IMR-90 (cell line): ENCODE measurements at regions not wholly inside any gene's neighbourhood (a gene's known extent, or its start where the extent isn't known, plus 50 kb on each side); places are given as distances from the start of the nearest gene placed in this dataset.

Experiments
- ATAC-seq: fragments of 200-7000 bp; cut with Tn5 transposase; 2 replicates; pipeline ENCODE4 v1.9.1; 2020; ENCODE audit warnings: low read depth, mild to moderate bottlenecking, moderate library complexity
- BruUV-seq: library from RNA; stranded (reverse); fragments of 400-500 nt; replicated peaks from 2 replicates; lab custom pipeline; 2021; lab: Mats Ljungman, UMichigan
- CTCF ChIA-PET: fragments of 300-600 bp; formaldehyde crosslinking; extraction: SDS; loops from one replicate; lab custom pipeline; 2021; ENCODE audit warnings: antibody characterized with exemption; lab: Yijun Ruan, JAX
- POLR2A ChIA-PET: fragments of 300-600 bp; sonication (Branson Sonifier 250); formaldehyde crosslinking; loops from one replicate; lab custom pipeline; 2022; ENCODE audit warnings: antibody characterized with exemption; ENCODE audit not compliant: unreplicated experiment; lab: Charles Lee
- DNase-seq: peaks from one replicate; pipeline ENCODE4 v3.0.0; 2013
- H2AFZ ChIP-seq: replicated peaks from 2 replicates; pipeline ENCODE3; 2013; ENCODE audit warnings: low read length, mild to moderate bottlenecking; ENCODE audit not compliant: poor library complexity
- H2AK5ac ChIP-seq: 2 replicates; pipeline ENCODE4 v1.6.1; 2013; ENCODE audit warnings: low read depth, low read length, inconsistent platforms
- H2AK9ac ChIP-seq: replicated peaks from 2 replicates; pipeline ENCODE3; 2013; ENCODE audit warnings: mild to moderate bottlenecking, low read depth, low read length, moderate library complexity; ENCODE audit not compliant: poor library complexity
- H2BK120ac ChIP-seq: 2 replicates; pipeline ENCODE4 v1.6.1; 2013; ENCODE audit warnings: low read depth, low read length, inconsistent platforms
- H2BK15ac ChIP-seq: 3 replicates; pipeline ENCODE4 v1.6.1; 2013; ENCODE audit warnings: low read depth, low read length, inconsistent platforms
- H2BK20ac ChIP-seq: 2 replicates; pipeline ENCODE4 v1.6.1; 2013; ENCODE audit warnings: low read depth, mild to moderate bottlenecking, inconsistent platforms, low read length, moderate library complexity
- H2BK5ac ChIP-seq: 2 replicates; pipeline ENCODE4 v1.6.1; 2013; ENCODE audit warnings: mild to moderate bottlenecking, low read depth, low read length, inconsistent platforms; ENCODE audit not compliant: poor library complexity, severe bottlenecking
- H3K14ac ChIP-seq: replicated peaks from 2 replicates; pipeline ENCODE4 v1.6.1; 2013; ENCODE audit warnings: low read depth, low read length, inconsistent platforms
- H3K18ac ChIP-seq: 2 replicates; pipeline ENCODE4 v1.6.1; 2013; ENCODE audit warnings: low read depth, low read length, control low read depth
- H3K23ac ChIP-seq: 2 replicates; pipeline ENCODE4 v1.6.1; 2013; ENCODE audit warnings: low read depth, low read length, inconsistent platforms
- H3K27ac ChIP-seq: 2 replicates; pipeline ENCODE4 v1.5.1; 2013; ENCODE audit warnings: mild to moderate bottlenecking, control low read depth, low read length; ENCODE audit not compliant: insufficient read depth
- H3K27me3 ChIP-seq: 2 replicates; pipeline ENCODE4 v1.6.1; 2013; ENCODE audit warnings: low read length; ENCODE audit not compliant: control insufficient read depth, insufficient read depth
- H3K36me3 ChIP-seq: 2 replicates; pipeline ENCODE4 v1.6.1; 2013; ENCODE audit warnings: low read length, mixed read lengths; ENCODE audit not compliant: control insufficient read depth, insufficient read depth
- H3K4ac ChIP-seq: 2 replicates; pipeline ENCODE4 v1.6.1; 2013; ENCODE audit warnings: low read depth, low read length, inconsistent platforms
- H3K4me1 ChIP-seq: 2 replicates; pipeline ENCODE4 v1.6.1; 2013; ENCODE audit warnings: low read length, mixed read lengths; ENCODE audit not compliant: control insufficient read depth, insufficient read depth
- H3K4me2 ChIP-seq: 2 replicates; pipeline ENCODE4 v1.6.1; 2013; ENCODE audit warnings: low read depth, mild to moderate bottlenecking, control low read depth, low read length, moderate library complexity
- H3K4me3 ChIP-seq: 2 replicates; pipeline ENCODE4 v1.5.1; 2013; ENCODE audit warnings: low read depth, mild to moderate bottlenecking, control low read depth, low read length, moderate library complexity; ENCODE audit not compliant: insufficient read depth
- H3K56ac ChIP-seq: 2 replicates; pipeline ENCODE4 v1.6.1; 2013; ENCODE audit warnings: low read length, inconsistent platforms; ENCODE audit not compliant: insufficient read depth; ENCODE audit errors: extremely low read depth
- H3K79me1 ChIP-seq, 2 experiments: 2 replicates each; pipeline ENCODE4 v1.6.1; 2013; ENCODE audit warnings: low read length in 2 of 2, inconsistent platforms in 1 of 2, low read depth in 1 of 2
- H3K9ac ChIP-seq: 2 replicates; pipeline ENCODE4 v1.6.1; 2013; ENCODE audit warnings: low read depth, low read length, control low read depth
- H3K9me1 ChIP-seq: 2 replicates; pipeline ENCODE4 v1.6.1; 2013; ENCODE audit warnings: low read length, inconsistent platforms; ENCODE audit not compliant: insufficient read depth
- H3K9me3 ChIP-seq: 2 replicates; pipeline ENCODE4 v1.6.1; 2013; ENCODE audit warnings: low read length; ENCODE audit not compliant: control insufficient read depth, insufficient read depth
- H4K20me1 ChIP-seq: 2 replicates; pipeline ENCODE4 v1.6.1; 2013; ENCODE audit warnings: low read length, inconsistent platforms; ENCODE audit not compliant: insufficient read depth
- H4K5ac ChIP-seq: 2 replicates; pipeline ENCODE4 v1.6.1; 2013; ENCODE audit warnings: mild to moderate bottlenecking, low read depth, low read length, control low read depth
- H4K8ac ChIP-seq, 2 experiments: 2 replicates each; pipeline ENCODE4 v1.6.1; 2013; ENCODE audit warnings: low read depth in 2 of 2, low read length in 2 of 2, control low read depth in 1 of 2, inconsistent platforms in 1 of 2
- H4K91ac ChIP-seq: 2 replicates; pipeline ENCODE4 v1.6.1; 2013; ENCODE audit warnings: low read depth, low read length, inconsistent platforms; ENCODE audit not compliant: insufficient read depth
- BHLHE40 ChIP-seq: fragments of 150-350 bp; IDR thresholded peaks from 2 replicates; pipeline ENCODE4 v1.6.1; 2016; ENCODE audit warnings: mild to moderate bottlenecking, low read depth, low read length
- CEBPB ChIP-seq: IDR thresholded peaks from 2 replicates; pipeline ENCODE4 v1.6.1; 2012; ENCODE audit warnings: low read depth, low read length, improper control_type of control experiment
- CHD1 ChIP-seq: IDR thresholded peaks from 2 replicates; pipeline ENCODE4 v1.6.1; 2012; ENCODE audit warnings: low read depth, low read length, improper control_type of control experiment
- CTCF ChIP-seq: conservative IDR thresholded peaks from 2 replicates; pipeline ENCODE4 v1.5.1; 2012; ENCODE audit warnings: mild to moderate bottlenecking, low read depth, low read length, improper control_type of control experiment
- ELK1 ChIP-seq: fragments of 150-350 bp; IDR thresholded peaks from 2 replicates; pipeline ENCODE4 v1.6.1; 2016; ENCODE audit warnings: low read depth, mild to moderate bottlenecking, low read length, moderate library complexity, borderline replicate concordance
- FOS ChIP-seq: fragments of 150-350 bp; IDR thresholded peaks from 2 replicates; pipeline ENCODE4 v1.6.1; 2016; ENCODE audit warnings: low read depth, low read length
- MAFK ChIP-seq: IDR thresholded peaks from 2 replicates; pipeline ENCODE4 v1.6.1; 2012; ENCODE audit warnings: low read depth, low read length, improper control_type of control experiment
- MAZ ChIP-seq: IDR thresholded peaks from 2 replicates; pipeline ENCODE4 v1.6.1; 2012; ENCODE audit warnings: low read depth, mild to moderate bottlenecking, low read length, improper control_type of control experiment, moderate library complexity, borderline replicate concordance
- MXI1 ChIP-seq: IDR thresholded peaks from 2 replicates; pipeline ENCODE4 v1.6.1; 2012; ENCODE audit warnings: low read depth, mild to moderate bottlenecking, low read length, moderate library complexity, borderline replicate concordance
- NFE2L2 ChIP-seq: fragments of 150-350 bp; IDR thresholded peaks from 2 replicates; pipeline ENCODE4 v1.6.1; 2016; ENCODE audit warnings: low read depth, mild to moderate bottlenecking, low read length
- POLR2A ChIP-seq: IDR thresholded peaks from 2 replicates; pipeline ENCODE4 v1.6.1; 2012; ENCODE audit warnings: mild to moderate bottlenecking, low read depth, low read length
- RAD21 ChIP-seq: IDR thresholded peaks from 2 replicates; pipeline ENCODE4 v1.6.1; 2012; ENCODE audit warnings: low read length, improper control_type of control experiment
- RCOR1 ChIP-seq: IDR thresholded peaks from 2 replicates; pipeline ENCODE4 v1.6.1; 2012; ENCODE audit warnings: mild to moderate bottlenecking, low read length, improper control_type of control experiment; ENCODE audit not compliant: insufficient replicate concordance
- RFX5 ChIP-seq: IDR thresholded peaks from 2 replicates; pipeline ENCODE4 v1.8.0; 2012; ENCODE audit warnings: low read depth, mild to moderate bottlenecking, low read length, moderate library complexity
- SMC3 ChIP-seq: fragments of 150-350 bp; IDR thresholded peaks from 2 replicates; pipeline ENCODE4 v1.6.1; 2016; ENCODE audit warnings: low read depth, mild to moderate bottlenecking, antibody characterized with exemption, low read length, moderate library complexity
- WGBS, 2 experiments: methylation state at CpG; one replicate each; pipeline versions ENCODE4 v1.1.5 to v1.1.7; 2013; ENCODE audit warnings: missing lambda C conversion rate in 2 of 2; ENCODE audit not compliant: insufficient read length in 1 of 2; ENCODE audit errors: extremely low coverage in 2 of 2; 5-methylcytosine and 5-hydroxymethylcytosine counted together
- dilution Hi-C: fragments of 300-500 bp; cut with HindIII; formaldehyde crosslinking; loops from one replicate; pipeline ENCODE4 v1.14.3; 2018; ENCODE audit warnings: low sequenced_read_pairs; ENCODE audit not compliant: unreplicated experiment
- in situ Hi-C: fragments of 300-500 bp; cut with MboI; formaldehyde crosslinking; loops from 3 replicates; pipeline ENCODE4 v1.14.3; 2019; ENCODE audit warnings: low sequenced_read_pairs, inconsistent platforms, mixed read lengths
- intact Hi-C: fragments of 100-400 bp; cut with micrococcal nuclease; formaldehyde crosslinking; loops from 2 replicates; pipeline ENCODE4 v1.10.0; 2022
- TF ChIP-seq, protein P1 (sequence below): fragments of 150-350 bp; IDR thresholded peaks from 2 replicates; pipeline ENCODE4 v1.6.1; 2017; ENCODE audit warnings: mild to moderate bottlenecking, antibody characterized with exemption, low read length, low read depth

GRCh38 chr1:198823626-198824025, 184.8 kb downstream of the PTPRC start:
- Histone ChIP-seq H2BK20ac (no peak overlapping the region), H3K36me3 (no peaks in the 10 kb centered on the region), H3K4me2 (no peak overlapping the region), H3K9me1 (no peaks in the 10 kb centered on the region), H4K8ac (no peak overlapping the region), H2BK5ac (no peak overlapping the region), H2BK120ac (no peak overlapping the region), H3K4ac (no peak overlapping the region), H2AK5ac (no peak overlapping the region), H2AK9ac (no peak overlapping the region), H3K9me3 (no peaks in the 10 kb centered on the region), H3K27me3 (no peaks in the 10 kb centered on the region), H3K27ac (no peak overlapping the region), H3K9ac (no peak overlapping the region), H2AFZ (no peak overlapping the region), H3K4me1 (no peaks in the 10 kb centered on the region), H3K14ac (no peak overlapping the region), H3K79me1 (no peaks in the 10 kb centered on the region), H3K23ac (no peak overlapping the region), H3K18ac (no peak overlapping the region), H3K4me3 (no peak overlapping the region), H3K56ac (no peak overlapping the region), H4K5ac (no peak overlapping the region), H2BK15ac (no peak overlapping the region), H4K20me1 (no peaks in the 10 kb centered on the region), H4K91ac (no peak overlapping the region)
- BruUV-seq: no TSS peak
- dilution Hi-C loops: no loop called here
- ChIA-PET CTCF (no interaction called here), POLR2A (no interaction called here)
- intact Hi-C loops: no loop called here
- no CpG with 5 or more reads among the region's 1 CpG for WGBS, 2 experiments
- in situ Hi-C loops: no loop called here
- ATAC-seq: no peak
- TF ChIP-seq RFX5 (no peak), RCOR1 (no peak), SMC3 (no peak), ELK1 (no peak), CHD1 (no peak), BHLHE40 (no peak), CTCF (no peak), CEBPB (no peak), MAZ (no peak), NFE2L2 (no peak), MAFK (no peak), POLR2A (no peak), FOS (no peak), RAD21 (no peak), MXI1 (no peak)
- TF ChIP-seq, protein P1, sequence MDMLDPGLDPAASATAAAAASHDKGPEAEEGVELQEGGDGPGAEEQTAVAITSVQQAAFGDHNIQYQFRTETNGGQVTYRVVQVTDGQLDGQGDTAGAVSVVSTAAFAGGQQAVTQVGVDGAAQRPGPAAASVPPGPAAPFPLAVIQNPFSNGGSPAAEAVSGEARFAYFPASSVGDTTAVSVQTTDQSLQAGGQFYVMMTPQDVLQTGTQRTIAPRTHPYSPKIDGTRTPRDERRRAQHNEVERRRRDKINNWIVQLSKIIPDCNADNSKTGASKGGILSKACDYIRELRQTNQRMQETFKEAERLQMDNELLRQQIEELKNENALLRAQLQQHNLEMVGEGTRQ: no peak
- no peak for DNase-seq
